ENCODE measurements at regions not wholly inside any gene's neighbourhood (a gene's known extent, or its start where the extent isn't known, plus 50 kb on each side); places are given as distances from the start of the nearest gene placed in this dataset.
"Not testable (repeated sequence)": the region's sequence is repeated elsewhere in the genome, so short reads cannot be mapped to it uniquely, and the experiment has no call there.

GRCh38 chr18:5021558-5021957 is 175.5 kb downstream of the AKAIN1 start:
- no peak for DNase-seq (ENCODE audit: low read depth)

- DNase-seq (ENCODE audit: low read depth) = no peak
Measured at GRCh38 chr18:5015213-5015612, 181.8 kb downstream of the AKAIN1 start.

DNA sequence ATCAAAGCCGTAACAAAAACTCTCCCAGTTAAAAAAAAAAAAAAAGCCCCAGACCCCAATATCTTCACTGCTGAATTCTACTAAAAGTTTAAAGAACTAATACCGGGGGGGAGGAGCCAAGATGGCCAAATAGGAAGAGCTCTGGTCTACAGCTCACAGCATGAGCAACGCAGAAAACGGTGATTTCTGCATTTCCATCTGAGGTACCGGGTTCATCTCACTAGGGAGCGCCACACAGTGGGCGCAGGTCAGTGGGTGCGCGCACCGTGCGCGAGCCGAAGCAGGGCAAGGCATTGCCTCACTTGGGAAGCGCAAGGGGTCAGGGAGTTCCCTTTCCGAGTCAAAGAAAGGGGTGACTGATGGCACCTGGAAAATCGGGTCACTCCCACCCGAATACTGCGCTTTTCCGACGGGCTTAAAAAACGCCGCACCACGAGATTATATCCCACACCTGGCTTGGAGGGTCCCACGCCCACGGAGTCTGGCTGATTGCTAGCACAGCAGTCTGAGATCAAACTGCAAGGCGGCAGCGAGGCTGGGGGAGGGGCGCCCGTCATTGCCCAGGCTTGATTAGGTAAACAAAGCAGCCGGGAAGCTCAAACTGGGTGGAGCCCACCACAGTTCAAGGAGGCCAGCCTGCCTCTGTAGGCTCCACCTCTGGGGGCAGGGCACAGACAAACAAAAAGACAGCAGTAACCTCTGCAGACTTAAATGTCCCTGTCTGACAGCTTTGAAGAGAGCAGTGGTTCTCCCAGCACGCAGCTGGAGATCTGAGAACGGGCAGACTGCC is 192.8 kb downstream of the AKAIN1 start:
- DNase-seq (ENCODE audit: low read depth) = not testable (repeated sequence)

DNA sequence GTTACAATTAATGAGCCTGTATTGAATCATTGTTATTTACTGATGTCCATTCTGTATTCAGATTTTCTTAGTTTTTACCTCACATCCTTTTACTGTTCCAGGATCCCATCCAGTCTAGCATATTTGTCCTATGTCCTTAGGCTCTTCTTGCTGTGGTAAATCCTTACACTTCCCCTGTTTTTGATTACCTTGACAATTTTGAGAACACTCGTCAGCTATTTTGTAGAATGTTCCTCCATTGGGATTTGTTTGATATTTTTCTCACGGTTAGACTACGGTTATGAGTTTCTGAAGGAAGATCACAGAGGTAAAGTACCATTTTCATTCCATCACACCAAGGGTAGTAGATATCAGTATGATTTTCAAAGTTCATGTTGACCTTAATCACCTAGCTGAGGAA is 202.3 kb downstream of the AKAIN1 start:
- DNase-seq (ENCODE audit: low read depth) = no peak

GRCh38 chr18:4987452-4988405 is 209.3 kb downstream of the AKAIN1 start:
- no peak for DNase-seq (ENCODE audit: low read depth)

GRCh38 chr18:4986677-4987076 is 210.4 kb downstream of the AKAIN1 start:
- DNase-seq (ENCODE audit: low read depth) = no peak

GRCh38 chr18:4986066-4986465 is 211.0 kb downstream of the AKAIN1 start:
- DNase-seq (ENCODE audit: low read depth) = no peak

- no peak for DNase-seq (ENCODE audit: low read depth)
Measured at GRCh38 chr18:4961121-4961909, 235.7 kb downstream of the AKAIN1 start.

DNA sequence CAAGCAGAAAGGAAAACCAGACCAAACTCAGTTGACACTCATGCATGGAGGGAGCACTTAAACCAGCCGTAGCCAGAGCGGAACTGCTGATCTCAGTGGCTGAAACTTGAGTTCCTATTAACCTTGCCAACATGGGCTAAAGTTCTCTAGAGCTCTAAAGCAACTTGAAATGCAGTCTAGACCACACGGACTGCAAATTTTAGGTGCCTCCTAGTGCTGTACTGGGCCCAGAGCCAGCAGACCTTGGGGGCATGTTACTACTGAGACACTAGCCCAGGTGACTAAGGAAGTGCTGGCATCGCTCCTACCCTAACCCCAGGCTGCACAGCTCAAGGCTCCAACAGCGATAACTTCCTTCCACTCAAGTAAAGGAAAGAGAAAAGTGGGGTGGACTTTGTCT is 236.5 kb downstream of the AKAIN1 start:
- DNase-seq (ENCODE audit: low read depth) = no peak

- DNase-seq (ENCODE audit: low read depth) = no peak
Measured at GRCh38 chr18:4931209-4931608, 265.8 kb downstream of the AKAIN1 start.

GRCh38 chr18:4921548-4921947 is 275.5 kb downstream of the AKAIN1 start:
- DNase-seq (ENCODE audit: low read depth) = no peak

DNA sequence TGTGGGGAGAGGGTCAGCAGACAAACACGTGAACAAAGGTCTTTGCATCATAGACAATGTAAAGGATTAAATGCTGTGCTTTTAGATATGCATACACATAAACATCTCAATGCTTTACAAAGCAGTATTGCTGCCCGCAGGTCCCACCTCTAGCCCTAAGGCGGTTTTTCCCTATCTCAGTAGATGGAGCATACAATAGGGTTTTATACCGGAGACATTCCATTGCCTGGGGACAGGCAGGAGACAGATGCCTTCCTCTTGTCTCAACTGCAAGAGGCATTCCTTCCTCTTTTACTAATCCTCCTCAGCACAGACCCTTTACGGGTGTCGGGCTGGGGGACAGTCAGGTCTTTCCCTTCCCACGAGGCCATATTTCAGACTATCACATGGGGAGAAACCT is 279.5 kb downstream of the AKAIN1 start:
- DNase-seq (ENCODE audit: low read depth) = not testable (repeated sequence)

DNA sequence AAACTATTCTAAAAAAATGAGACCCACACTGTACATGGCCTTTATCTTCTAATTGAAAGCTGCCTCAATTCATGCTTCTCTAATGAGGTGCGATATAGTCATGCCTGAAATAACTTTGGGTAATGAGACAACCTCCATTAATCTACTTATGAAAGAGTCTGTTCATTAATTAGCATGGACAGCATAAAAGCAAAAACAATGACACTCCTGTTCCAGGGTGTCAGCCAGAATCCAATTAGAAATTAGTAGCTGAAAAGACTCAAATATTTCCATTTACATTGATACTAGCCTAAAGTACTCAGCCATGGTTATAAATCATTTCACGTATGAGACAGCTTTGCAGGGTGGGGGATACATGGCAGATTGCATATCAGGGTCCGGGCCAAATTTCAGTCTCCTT is 288.7 kb downstream of the AKAIN1 start:
- DNase-seq (ENCODE audit: low read depth) = no peak

- DNase-seq (ENCODE audit: low read depth) = no peak
Measured at GRCh38 chr18:4906856-4907255, 290.2 kb downstream of the AKAIN1 start.

DNA sequence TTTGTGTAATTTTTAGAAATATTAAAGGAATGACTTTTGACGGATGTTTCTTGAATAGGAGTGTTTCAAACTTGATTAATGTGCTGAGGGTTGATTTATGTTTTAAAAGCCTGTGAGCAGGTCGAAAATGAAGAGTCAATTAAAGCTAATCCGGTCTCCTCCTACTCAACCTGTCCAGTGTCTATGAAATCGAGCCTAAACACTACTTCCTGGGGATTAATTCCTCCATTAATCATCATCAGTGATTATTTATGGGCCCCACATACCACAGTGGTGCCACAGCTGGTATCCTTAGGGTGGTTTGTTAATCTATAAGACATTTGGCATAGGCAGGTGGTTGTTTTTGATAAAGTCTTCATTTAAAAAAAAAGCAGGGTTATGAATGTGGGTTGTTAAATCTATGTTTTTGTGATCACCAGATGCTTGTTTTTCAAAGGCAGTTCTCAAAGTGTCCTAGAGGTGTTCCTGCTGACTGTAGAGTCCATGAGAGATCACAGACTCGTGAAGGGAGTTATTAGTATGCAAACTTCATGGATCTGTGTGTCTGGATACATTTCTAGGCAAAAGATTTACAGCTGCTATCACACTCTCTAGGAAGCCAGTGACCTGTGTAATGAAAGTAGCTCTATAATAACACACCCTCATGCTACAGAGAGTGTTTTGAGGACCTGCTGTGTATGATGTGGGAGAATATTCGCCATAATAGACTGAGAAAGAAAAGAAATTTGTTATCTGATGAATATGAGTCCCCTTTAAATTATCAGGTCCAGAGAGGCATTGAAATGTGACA is 308.6 kb downstream of the AKAIN1 start:
- no peak for DNase-seq (ENCODE audit: low read depth)

GRCh38 chr18:4878480-4878879 is 318.6 kb downstream of the AKAIN1 start:
- no peak for DNase-seq (ENCODE audit: low read depth)

DNA sequence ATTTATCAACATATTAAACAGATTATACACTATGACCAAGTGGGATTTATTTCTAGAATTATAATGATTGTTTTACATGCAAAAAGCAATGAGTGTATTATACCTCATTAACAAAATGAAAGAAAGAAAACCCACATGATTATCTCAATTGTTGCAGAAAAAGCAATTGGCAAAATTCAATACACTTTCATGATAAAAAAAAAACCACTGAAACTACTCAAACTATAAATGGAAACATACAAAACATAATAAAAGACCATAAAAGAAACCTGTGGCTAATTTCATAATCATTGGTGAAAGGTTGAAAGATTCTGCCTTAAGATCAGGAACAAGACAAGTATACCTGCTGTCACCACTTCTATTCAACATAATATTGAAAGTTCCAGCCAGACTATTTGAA is 325.9 kb downstream of the AKAIN1 start:
- DNase-seq (ENCODE audit: low read depth) = no peak

DNA sequence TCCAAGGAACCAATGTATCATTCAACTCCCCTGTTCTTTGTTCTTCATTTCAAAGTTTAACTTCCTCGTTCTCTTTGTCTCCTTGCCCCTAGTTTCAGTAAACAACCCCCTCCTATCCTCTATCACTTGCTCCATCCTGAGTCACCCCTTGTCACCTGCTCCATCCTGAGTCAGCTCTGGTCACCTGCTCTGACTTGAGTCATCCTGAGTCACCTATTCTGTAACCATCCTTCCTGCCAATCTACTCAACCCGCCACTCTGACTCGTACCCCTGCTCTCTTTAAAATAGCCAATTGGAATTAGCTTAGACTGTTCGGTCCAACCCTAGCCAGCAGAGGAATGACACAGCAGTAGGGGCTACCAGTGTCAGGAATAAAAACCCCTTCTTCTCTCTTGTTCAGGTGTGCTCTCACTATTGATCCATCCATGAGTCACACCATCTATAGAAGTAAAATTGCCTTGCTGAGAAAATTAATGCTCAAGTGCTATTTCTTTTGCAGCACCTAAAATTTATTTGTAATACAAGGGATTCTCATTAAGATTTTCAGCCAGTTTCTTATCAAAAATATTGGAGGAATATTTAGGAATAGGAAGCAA is 326.8 kb downstream of the AKAIN1 start:
- no peak for DNase-seq (ENCODE audit: low read depth)

DNA sequence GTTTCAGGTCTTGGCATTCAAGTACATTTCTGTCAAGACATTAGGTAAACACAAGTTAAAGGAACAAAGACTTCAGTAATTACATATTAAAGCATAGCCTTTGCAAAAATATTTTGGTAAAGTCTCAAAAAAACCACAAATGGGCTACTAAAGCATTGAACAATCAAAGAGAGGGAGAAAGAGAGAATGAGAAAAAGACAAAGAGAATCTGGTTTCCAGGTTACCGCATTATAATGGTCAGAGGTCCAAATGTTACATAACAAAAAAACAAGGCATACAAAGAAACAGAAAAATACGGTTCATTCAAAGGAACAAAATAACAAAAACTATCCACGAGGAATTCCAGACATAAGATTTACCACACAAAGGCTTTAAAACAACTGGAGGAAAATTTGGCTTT is 327.9 kb downstream of the AKAIN1 start:
- DNase-seq (ENCODE audit: low read depth) = no peak

GRCh38 chr18:4858379-4859127 is 338.5 kb downstream of the AKAIN1 start:
- no peak for DNase-seq (ENCODE audit: low read depth)
